ENCODE measurements at regions not wholly inside any gene's neighbourhood (a gene's known extent, or its start where the extent isn't known, plus 50 kb on each side); places are given as distances from the start of the nearest gene placed in this dataset.
A peak's percentile ranks its signal among the peaks of the same experiment; 100 is the strongest.

GRCh38 chr20:6863798-6864201, 96.3 kb downstream of the BMP2 start:
- Histone ChIP-seq H3K36me3 (ENCODE audit: control insufficient read depth in 1 of 2, insufficient read depth in 2 of 2, low read depth in 1 of 2, low read length in 2 of 2) (no peaks in the 10 kb centered on the region), H2BK120ac (ENCODE audit: low read depth, low read length) (no peak overlapping the region), H3K79me1 (replicated peaks; ENCODE audit: low read length, poor library complexity, severe bottlenecking) (no peaks in the 10 kb centered on the region), H4K91ac (ENCODE audit: low read length) (no peak overlapping the region), H3K23ac (ENCODE audit: low read length in 2 of 2) (no peak overlapping the region), H3K9ac (ENCODE audit: low read length) (no peak overlapping the region), H3K4me3 (ENCODE audit: insufficient read depth in 1 of 2, low read depth in 1 of 2, low read length in 2 of 2) (no peak overlapping the region), H3K9me3 (ENCODE audit: control insufficient read depth, low read length) (no peaks in the 10 kb centered on the region), H3K4ac (ENCODE audit: low read depth in 1 of 2, low read length in 2 of 2) (no peak overlapping the region), H3K4me1 (ENCODE audit: control insufficient read depth, insufficient read depth, low read depth, low read length) (peaks cover 4% of the 10 kb centered on the region), H4K8ac (ENCODE audit: low read length) (no peak overlapping the region), H2BK5ac (ENCODE audit: low read depth, low read length, poor library complexity, severe bottlenecking) (peak overlapping the region; percentile 15), H2BK15ac (ENCODE audit: low read depth, poor library complexity, severe bottlenecking) (no peak overlapping the region), H3K27ac (ENCODE audit: low read length, poor library complexity, severe bottlenecking) (peak overlapping the region; percentile 92), H2BK12ac (ENCODE audit: low read length in 2 of 2) (no peak overlapping the region), H2AK5ac (ENCODE audit: low read length, severe bottlenecking) (peak overlapping the region; percentile 59), H3K4me2 (ENCODE audit: low read length, poor library complexity, severe bottlenecking) (peak overlapping the region; percentile 8), H2AFZ (ENCODE audit: low read depth, low read length) (no peak overlapping the region), H3K18ac (ENCODE audit: low read depth in 1 of 2, low read length in 2 of 2) (no peak overlapping the region), H3K27me3 (ENCODE audit: control insufficient read depth in 1 of 2, insufficient read depth in 1 of 2, low read length in 2 of 2) (peaks cover 0 to 5% of the 10 kb centered on the region in 2 experiments), H3K14ac (ENCODE audit: low read length in 2 of 2) (no peak overlapping the region)
- 89% methylated on average over 6 of the region's 7 CpGs for WGBS
- DNase-seq, result no peak

GRCh38 chr20:6864740-6865139, 97.3 kb downstream of the BMP2 start:
- Histone ChIP-seq H3K9me3 (ENCODE audit: control insufficient read depth, low read length) (no peaks in the 10 kb centered on the region), H2BK120ac (ENCODE audit: low read depth, low read length) (no peak overlapping the region), H2BK15ac (ENCODE audit: low read depth, poor library complexity, severe bottlenecking) (no peak overlapping the region), H4K91ac (ENCODE audit: low read length) (no peak overlapping the region), H2BK12ac (ENCODE audit: low read length in 2 of 2) (no peak overlapping the region), H3K4ac (ENCODE audit: low read depth in 1 of 2, low read length in 2 of 2) (no peak overlapping the region), H3K79me1 (replicated peaks; ENCODE audit: low read length, poor library complexity, severe bottlenecking) (no peaks in the 10 kb centered on the region), H3K36me3 (ENCODE audit: control insufficient read depth in 1 of 2, insufficient read depth in 2 of 2, low read depth in 1 of 2, low read length in 2 of 2) (no peaks in the 10 kb centered on the region), H3K14ac (ENCODE audit: low read length in 2 of 2) (no peak overlapping the region), H3K4me1 (ENCODE audit: control insufficient read depth, insufficient read depth, low read depth, low read length) (peaks cover 4% of the 10 kb centered on the region), H3K4me3 (ENCODE audit: insufficient read depth in 1 of 2, low read depth in 1 of 2, low read length in 2 of 2) (no peak overlapping the region), H3K27me3 (ENCODE audit: control insufficient read depth in 1 of 2, insufficient read depth in 1 of 2, low read length in 2 of 2) (peaks cover 0 to 7% of the 10 kb centered on the region in 2 experiments), H2AFZ (ENCODE audit: low read depth, low read length) (no peak overlapping the region), H3K4me2 (ENCODE audit: low read length, poor library complexity, severe bottlenecking) (no peak overlapping the region), H2AK5ac (ENCODE audit: low read length, severe bottlenecking) (no peak overlapping the region), H4K8ac (ENCODE audit: low read length) (no peak overlapping the region), H3K27ac (ENCODE audit: low read length, poor library complexity, severe bottlenecking) (no peak overlapping the region), H3K23ac (ENCODE audit: low read length in 2 of 2) (no peak overlapping the region), H2BK5ac (ENCODE audit: low read depth, low read length, poor library complexity, severe bottlenecking) (no peak overlapping the region), H3K18ac (ENCODE audit: low read depth in 1 of 2, low read length in 2 of 2) (no peak overlapping the region), H3K9ac (ENCODE audit: low read length) (no peak overlapping the region)
- 85% methylated on average over 5 of the region's 5 CpGs for WGBS
- DNase-seq, result no peak

- no peak overlapping the region for H4K91ac ChIP-seq (ENCODE audit: low read length)
- H3K14ac ChIP-seq (ENCODE audit: low read length in 2 of 2), result no peak overlapping the region
- no peak overlapping the region for H3K4me2 ChIP-seq (ENCODE audit: low read length, poor library complexity, severe bottlenecking)
- no peak overlapping the region for H3K18ac ChIP-seq (ENCODE audit: low read depth in 1 of 2, low read length in 2 of 2)
- H2BK15ac ChIP-seq (ENCODE audit: low read depth, poor library complexity, severe bottlenecking), result no peak overlapping the region
- H3K23ac ChIP-seq (ENCODE audit: low read length in 2 of 2), result no peak overlapping the region
- H3K79me1 ChIP-seq (replicated peaks; ENCODE audit: low read length, poor library complexity, severe bottlenecking), result no peaks in the 10 kb centered on the region
- no peaks in the 10 kb centered on the region for H3K9me3 ChIP-seq (ENCODE audit: control insufficient read depth, low read length)
- no peaks in the 10 kb centered on the region for H3K36me3 ChIP-seq (ENCODE audit: control insufficient read depth in 1 of 2, insufficient read depth in 2 of 2, low read depth in 1 of 2, low read length in 2 of 2)
- H2BK120ac ChIP-seq (ENCODE audit: low read depth, low read length), result no peak overlapping the region
- H3K4me1 ChIP-seq (ENCODE audit: control insufficient read depth, insufficient read depth, low read depth, low read length), result peaks cover 4% of the 10 kb centered on the region
- no peak overlapping the region for H2AFZ ChIP-seq (ENCODE audit: low read depth, low read length)
- no peak overlapping the region for H2BK12ac ChIP-seq (ENCODE audit: low read length in 2 of 2)
- H3K27ac ChIP-seq (ENCODE audit: low read length, poor library complexity, severe bottlenecking), result no peak overlapping the region
- H3K4me3 ChIP-seq (ENCODE audit: insufficient read depth in 1 of 2, low read depth in 1 of 2, low read length in 2 of 2), result no peak overlapping the region
- WGBS, result no CpG with 5 or more reads among the region's 3 CpGs
- peaks cover 0 to 9% of the 10 kb centered on the region in 2 experiments for H3K27me3 ChIP-seq (ENCODE audit: control insufficient read depth in 1 of 2, insufficient read depth in 1 of 2, low read length in 2 of 2)
- H3K4ac ChIP-seq (ENCODE audit: low read depth in 1 of 2, low read length in 2 of 2), result no peak overlapping the region
- H2AK5ac ChIP-seq (ENCODE audit: low read length, severe bottlenecking), result no peak overlapping the region
- H2BK5ac ChIP-seq (ENCODE audit: low read depth, low read length, poor library complexity, severe bottlenecking), result no peak overlapping the region
- no peak for DNase-seq
- no peak overlapping the region for H3K9ac ChIP-seq (ENCODE audit: low read length)
- H4K8ac ChIP-seq (ENCODE audit: low read length), result no peak overlapping the region
Measured at GRCh38 chr20:6866741-6867140, 99.3 kb downstream of the BMP2 start.

GRCh38 chr20:6868861-6869260, 101.4 kb downstream of the BMP2 start:
- no peak overlapping the region for H2AK5ac ChIP-seq (ENCODE audit: low read length, severe bottlenecking)
- no peak overlapping the region for H3K9ac ChIP-seq (ENCODE audit: low read length)
- no peak overlapping the region for H2BK15ac ChIP-seq (ENCODE audit: low read depth, poor library complexity, severe bottlenecking)
- H3K9me3 ChIP-seq (ENCODE audit: control insufficient read depth, low read length), result no peaks in the 10 kb centered on the region
- no peak overlapping the region for H2BK5ac ChIP-seq (ENCODE audit: low read depth, low read length, poor library complexity, severe bottlenecking)
- H2BK12ac ChIP-seq (ENCODE audit: low read length in 2 of 2), result no peak overlapping the region
- DNase-seq, result no peak
- no peak overlapping the region for H4K8ac ChIP-seq (ENCODE audit: low read length)
- H3K4me2 ChIP-seq (ENCODE audit: low read length, poor library complexity, severe bottlenecking), result no peak overlapping the region
- H3K18ac ChIP-seq (ENCODE audit: low read depth in 1 of 2, low read length in 2 of 2), result no peak overlapping the region
- no peak overlapping the region for H3K14ac ChIP-seq (ENCODE audit: low read length in 2 of 2)
- H3K79me1 ChIP-seq (replicated peaks; ENCODE audit: low read length, poor library complexity, severe bottlenecking), result no peaks in the 10 kb centered on the region
- no peak overlapping the region for H2BK120ac ChIP-seq (ENCODE audit: low read depth, low read length)
- no peak overlapping the region for H3K4ac ChIP-seq (ENCODE audit: low read depth in 1 of 2, low read length in 2 of 2)
- H3K27ac ChIP-seq (ENCODE audit: low read length, poor library complexity, severe bottlenecking), result no peak overlapping the region
- H4K91ac ChIP-seq (ENCODE audit: low read length), result no peak overlapping the region
- H2AFZ ChIP-seq (ENCODE audit: low read depth, low read length), result no peak overlapping the region
- H3K4me3 ChIP-seq (ENCODE audit: insufficient read depth in 1 of 2, low read depth in 1 of 2, low read length in 2 of 2), result no peak overlapping the region
- H3K23ac ChIP-seq (ENCODE audit: low read length in 2 of 2), result no peak overlapping the region
- H3K4me1 ChIP-seq (ENCODE audit: control insufficient read depth, insufficient read depth, low read depth, low read length), result peaks cover 3% of the 10 kb centered on the region
- H3K27me3 ChIP-seq (ENCODE audit: control insufficient read depth in 1 of 2, insufficient read depth in 1 of 2, low read length in 2 of 2), result peaks cover 0 to 9% of the 10 kb centered on the region in 2 experiments
- no peaks in the 10 kb centered on the region for H3K36me3 ChIP-seq (ENCODE audit: control insufficient read depth in 1 of 2, insufficient read depth in 2 of 2, low read depth in 1 of 2, low read length in 2 of 2)
- WGBS, result 82% methylated on average over 6 of the region's 7 CpGs
